Endothelial cell of umbilical vein (primary cell): ENCODE measurements at regions not wholly inside any gene's neighbourhood (a gene's known extent, or its start where the extent isn't known, plus 50 kb on each side); places are given as distances from the start of the nearest gene placed in this dataset.

Source experiments
- BruUV-seq: library from RNA; stranded (reverse); fragments of 400-500 nt; replicated peaks from 2 replicates; lab custom pipeline; 2021; lab: Mats Ljungman, UMichigan
- CTCF ChIA-PET: fragments of 300-600, 350-600 bp; sonication (Branson Sonifier 250); formaldehyde crosslinking; loops from one replicate; lab custom pipeline; 2021; ENCODE audit warnings: antibody characterized with exemption, inconsistent platforms; lab: Charles Lee
- POLR2A ChIA-PET: fragments of 300-600, 350-600 bp; sonication (Branson Sonifier 250); formaldehyde crosslinking; loops from one replicate; lab custom pipeline; 2021; ENCODE audit warnings: antibody characterized with exemption, inconsistent platforms; lab: Charles Lee
- DNase-seq: peaks from one replicate; pipeline ENCODE4 v3.0.0-alpha.2; 2011; ENCODE audit warnings: low read depth, low spot score
- FAIRE-seq: peaks from 2 replicates; lab custom pipeline; 2011; peaks lifted over from hg19 to GRCh38; lab: Jason Lieb, UNC
- H2AFZ ChIP-seq: 2 replicates; pipeline ENCODE4 v1.6.0; 2012; ENCODE audit warnings: low read depth, low read length, control low read depth, inconsistent platforms
- H3K27ac ChIP-seq: 2 replicates; pipeline ENCODE4 v1.5.1; 2011; ENCODE audit warnings: low read depth, mild to moderate bottlenecking, control low read depth, low read length, moderate library complexity; ENCODE audit not compliant: insufficient read depth
- H3K27me3 ChIP-seq, 2 experiments: 2 replicates each; pipeline versions ENCODE4 v1.6.0 to v1.6.1; 2011; ENCODE audit warnings: low read length in 2 of 2, mixed read lengths in 1 of 2; ENCODE audit not compliant: control insufficient read depth in 2 of 2, insufficient read depth in 2 of 2
- H3K36me3 ChIP-seq, 2 experiments: 2 replicates in 1 of 2; 3 replicates in 1 of 2; pipeline ENCODE4 v1.5.1; 2011; ENCODE audit warnings: low read length in 2 of 2, mild to moderate bottlenecking in 1 of 2, moderate library complexity in 1 of 2; ENCODE audit not compliant: control insufficient read depth in 2 of 2, insufficient read depth in 2 of 2; ENCODE audit errors: extremely low read depth in 1 of 2
- H3K4me1 ChIP-seq: 3 replicates; pipeline ENCODE4 v1.5.1; 2011; ENCODE audit warnings: mild to moderate bottlenecking, low read length; ENCODE audit not compliant: control insufficient read depth, insufficient read depth; ENCODE audit errors: extremely low read depth
- H3K4me2 ChIP-seq: 2 replicates; pipeline ENCODE4 v1.6.1; 2011; ENCODE audit warnings: low read length, control low read depth, mixed read lengths; ENCODE audit not compliant: insufficient read depth
- H3K4me3 ChIP-seq, 3 experiments: fragments of 200-600 bp in 1 of 3; sonication (generic), shearing (Covaris generic) in 1 of 3; replicated peaks in 1 of 3; 2 replicates each; pipeline ENCODE4 v1.5.1; 2011 to 2016; ENCODE audit warnings: control low read depth in 3 of 3, low read length in 3 of 3, mild to moderate bottlenecking in 2 of 3, inconsistent platforms in 1 of 3, low read depth in 1 of 3, moderate library complexity in 1 of 3; ENCODE audit not compliant: insufficient read depth in 1 of 3
- H3K79me2 ChIP-seq: 2 replicates; pipeline ENCODE4 v1.6.0; 2012; ENCODE audit warnings: low read length, inconsistent platforms; ENCODE audit not compliant: control insufficient read depth, insufficient read depth
- H3K9ac ChIP-seq: replicated peaks from 2 replicates; pipeline ENCODE3; 2011; ENCODE audit warnings: low read length, control low read depth; ENCODE audit not compliant: insufficient read depth; ENCODE audit errors: extremely low read depth
- H3K9me1 ChIP-seq: replicated peaks from 3 replicates; pipeline ENCODE4 v1.6.0; 2011; ENCODE audit warnings: mild to moderate bottlenecking, low read length; ENCODE audit not compliant: control insufficient read depth, insufficient read depth; ENCODE audit errors: extremely low read depth
- H3K9me3 ChIP-seq: replicated peaks from 2 replicates; pipeline ENCODE4 v1.5.1; 2012; ENCODE audit warnings: low read length, inconsistent platforms; ENCODE audit not compliant: control insufficient read depth, insufficient read depth
- H4K20me1 ChIP-seq: replicated peaks from 2 replicates; pipeline ENCODE3; 2011; ENCODE audit warnings: mild to moderate bottlenecking, low read length; ENCODE audit not compliant: control insufficient read depth, insufficient read depth; ENCODE audit errors: extremely low read depth
- CTCF ChIP-seq, 2 donors: IDR thresholded peaks; 1 replicate in 1 of 2; 2 replicates in 1 of 2; pipeline ENCODE4 v1.5.1; 2011; ENCODE audit warnings: low read length in 2 of 2, mild to moderate bottlenecking in 2 of 2, moderate library complexity in 2 of 2, control low read depth in 1 of 2, inconsistent platforms in 1 of 2, low read depth in 1 of 2; ENCODE audit not compliant: insufficient read depth in 1 of 2; ENCODE audit errors: extremely low read depth in 1 of 2
- EZH2 ChIP-seq: IDR thresholded peaks from 2 replicates; pipeline ENCODE4 v1.6.1; 2012; ENCODE audit warnings: borderline replicate concordance, low read depth, mild to moderate bottlenecking, moderate library complexity, low read length, inconsistent platforms; ENCODE audit not compliant: severe bottlenecking
- FOS ChIP-seq: IDR thresholded peaks from 2 replicates; pipeline ENCODE4 v1.6.1; 2011; ENCODE audit warnings: mild to moderate bottlenecking, low read length, moderate library complexity, borderline replicate concordance; ENCODE audit not compliant: insufficient read depth
- GATA2 ChIP-seq: IDR thresholded peaks from 2 replicates; pipeline ENCODE4 v1.7.0; 2011; ENCODE audit warnings: low read depth, mild to moderate bottlenecking, moderate library complexity, mixed read lengths, low read length; ENCODE audit not compliant: insufficient read length, insufficient read depth
- JUN ChIP-seq: IDR thresholded peaks from 2 replicates; pipeline ENCODE4 v1.6.1; 2011; ENCODE audit warnings: borderline replicate concordance, low read depth; ENCODE audit not compliant: insufficient read length, insufficient read depth
- MAX ChIP-seq: IDR thresholded peaks from 2 replicates; pipeline ENCODE4 v1.6.1; 2011; ENCODE audit not compliant: insufficient read depth, insufficient read length
- MYC ChIP-seq: IDR thresholded peaks from one replicate; pipeline ENCODE4 v1.6.1; 2011; ENCODE audit warnings: mild to moderate bottlenecking, low read depth, low read length
- POLR2A ChIP-seq: IDR thresholded peaks from 2 replicates; pipeline ENCODE4 v1.6.1; 2012; ENCODE audit warnings: low read depth, mild to moderate bottlenecking, control low read depth, low read length
- POLR2AphosphoS5 ChIP-seq: IDR thresholded peaks from 2 replicates; pipeline ENCODE4 v1.6.1; 2012; ENCODE audit warnings: low read depth, mild to moderate bottlenecking, control low read depth, low read length, moderate library complexity; ENCODE audit not compliant: insufficient read depth
- dilution Hi-C: fragments of 300-500 bp; cut with MboI; formaldehyde crosslinking; loops from one replicate; pipeline ENCODE4 v1.15.0; 2019; ENCODE audit warnings: low sequenced_read_pairs; ENCODE audit not compliant: extremely low pct_ligation_motif_present
- intact Hi-C: fragments of 100-400 bp; cut with micrococcal nuclease; formaldehyde crosslinking; loops from one replicate; pipeline ENCODE4 v1.10.0; 2022

- no peaks in the 10 kb centered on the region for H3K9me1 ChIP-seq
- H2AFZ ChIP-seq = no peak overlapping the region
- no peaks in the 10 kb centered on the region for H3K36me3 ChIP-seq
- FAIRE-seq (no peak), DNase-seq (no peak)
- H3K27me3 ChIP-seq = no peaks in the 10 kb centered on the region
- no peak overlapping the region for H3K4me3 ChIP-seq
- TF ChIP-seq POLR2A (no peak), EZH2 (no peak), JUN (no peak), FOS (no peak), POLR2AphosphoS5 (no peak), CTCF (IDR thresholded peaks at IDR 0.05; ENCODE audit: extremely low read depth in 1 of 2, insufficient read depth in 1 of 2, low read depth in 1 of 2, low read length in 2 of 2) (no peak), GATA2 (no peak), MAX (no peak), MYC (no peak)
- ChIA-PET CTCF (no interaction called here), POLR2A (no interaction called here)
- no peak overlapping the region for H3K9ac ChIP-seq
- no peak overlapping the region for H3K27ac ChIP-seq
- H4K20me1 ChIP-seq = no peaks in the 10 kb centered on the region
- H3K4me1 ChIP-seq = no peaks in the 10 kb centered on the region
- no peaks in the 10 kb centered on the region for H3K9me3 ChIP-seq
- H3K79me2 ChIP-seq = no peaks in the 10 kb centered on the region
- intact Hi-C loops = no loop called here
- dilution Hi-C loops = no loop called here
- H3K4me2 ChIP-seq = no peak overlapping the region
- no TSS peak for BruUV-seq
Measured at GRCh38 chr3:145448436-145448835, 712.5 kb downstream of the PLOD2 start.
